ENCODE measurements at regions not wholly inside any gene's neighbourhood (a gene's known extent, or its start where the extent isn't known, plus 50 kb on each side); places are given as distances from the start of the nearest gene placed in this dataset.

- ATAC-seq (ENCODE audit: low read depth) (no peak), DNase-seq (ENCODE audit: low spot score) (no peak)
- H3K4me3 ChIP-seq (ENCODE audit: severe bottlenecking), result no peak overlapping the region
- no peak overlapping the region for H3K27ac ChIP-seq (ENCODE audit: poor library complexity, severe bottlenecking)
- TF ChIP-seq CTCF (IDR thresholded peaks at IDR 0.05; ENCODE audit: poor library complexity, severe bottlenecking), result no peak
- no peaks in the 10 kb centered on the region for H3K9me3 ChIP-seq (ENCODE audit: severe bottlenecking)
- no peaks in the 10 kb centered on the region for H3K27me3 ChIP-seq (ENCODE audit: insufficient read depth, poor library complexity, severe bottlenecking)
- H3K4me1 ChIP-seq (ENCODE audit: insufficient read depth, poor library complexity, severe bottlenecking), result no peaks in the 10 kb centered on the region
- H3K36me3 ChIP-seq (ENCODE audit: low read depth), result no peaks in the 10 kb centered on the region
Observed at GRCh38 chr10:47067949-47068940, 157.0 kb downstream of the PTPN20 start.

GRCh38 chr10:47070541-47070940 lies 159.3 kb downstream of the PTPN20 start:
- H3K27me3 ChIP-seq (ENCODE audit: insufficient read depth, poor library complexity, severe bottlenecking), result peaks cover 4% of the 10 kb centered on the region
- no peak for ATAC-seq (ENCODE audit: low read depth)
- H3K36me3 ChIP-seq (ENCODE audit: low read depth), result no peaks in the 10 kb centered on the region
- DNase-seq (ENCODE audit: low spot score), result no peak
- H3K27ac ChIP-seq (ENCODE audit: poor library complexity, severe bottlenecking), result no peak overlapping the region
- no peaks in the 10 kb centered on the region for H3K4me1 ChIP-seq (ENCODE audit: insufficient read depth, poor library complexity, severe bottlenecking)
- H3K9me3 ChIP-seq (ENCODE audit: severe bottlenecking), result no peaks in the 10 kb centered on the region
- H3K4me3 ChIP-seq (ENCODE audit: severe bottlenecking), result no peak overlapping the region
- no peak for TF ChIP-seq CTCF (IDR thresholded peaks at IDR 0.05; ENCODE audit: poor library complexity, severe bottlenecking)

- no peak for ATAC-seq (ENCODE audit: low read depth)
- H3K4me3 ChIP-seq (ENCODE audit: severe bottlenecking), result no peak overlapping the region
Observed at GRCh38 chr10:47071891-47072290, 160.7 kb downstream of the PTPN20 start.

GRCh38 chr10:47073967-47074366 lies 162.7 kb downstream of the PTPN20 start:
- DNase-seq (ENCODE audit: low spot score) (no peak), ATAC-seq (ENCODE audit: low read depth) (no peak)
- Histone ChIP-seq H3K27me3 (ENCODE audit: insufficient read depth, poor library complexity, severe bottlenecking) (peaks cover 4% of the 10 kb centered on the region), H3K4me1 (ENCODE audit: insufficient read depth, poor library complexity, severe bottlenecking) (no peaks in the 10 kb centered on the region), H3K36me3 (ENCODE audit: low read depth) (no peaks in the 10 kb centered on the region), H3K9me3 (ENCODE audit: severe bottlenecking) (no peaks in the 10 kb centered on the region), H3K27ac (ENCODE audit: poor library complexity, severe bottlenecking) (no peak overlapping the region), H3K4me3 (ENCODE audit: severe bottlenecking) (no peak overlapping the region)
- TF ChIP-seq CTCF (IDR thresholded peaks at IDR 0.05; ENCODE audit: poor library complexity, severe bottlenecking), result no peak

More at GRCh38 chr10:47071891-47072290, 160.7 kb downstream of the PTPN20 start:
- Histone ChIP-seq H3K27ac (ENCODE audit: poor library complexity, severe bottlenecking) (no peak overlapping the region), H3K36me3 (ENCODE audit: low read depth) (no peaks in the 10 kb centered on the region), H3K9me3 (ENCODE audit: severe bottlenecking) (no peaks in the 10 kb centered on the region), H3K4me1 (ENCODE audit: insufficient read depth, poor library complexity, severe bottlenecking) (no peaks in the 10 kb centered on the region), H3K27me3 (ENCODE audit: insufficient read depth, poor library complexity, severe bottlenecking) (peaks cover 4% of the 10 kb centered on the region)
- no peak for DNase-seq (ENCODE audit: low spot score)
- no peak for TF ChIP-seq CTCF (IDR thresholded peaks at IDR 0.05; ENCODE audit: poor library complexity, severe bottlenecking)

- Histone ChIP-seq H3K9me3 (ENCODE audit: severe bottlenecking) (no peaks in the 10 kb centered on the region), H3K36me3 (ENCODE audit: low read depth) (no peaks in the 10 kb centered on the region), H3K27me3 (ENCODE audit: insufficient read depth, poor library complexity, severe bottlenecking) (peaks cover 4% of the 10 kb centered on the region), H3K27ac (ENCODE audit: poor library complexity, severe bottlenecking) (no peak overlapping the region), H3K4me1 (ENCODE audit: insufficient read depth, poor library complexity, severe bottlenecking) (no peaks in the 10 kb centered on the region), H3K4me3 (ENCODE audit: severe bottlenecking) (no peak overlapping the region)
- no peak for TF ChIP-seq CTCF (IDR thresholded peaks at IDR 0.05; ENCODE audit: poor library complexity, severe bottlenecking)
- no peak for DNase-seq (ENCODE audit: low spot score)
- no peak for ATAC-seq (ENCODE audit: low read depth)
Observed at GRCh38 chr10:47076949-47077361, 165.7 kb downstream of the PTPN20 start.

Measured in RWPE2 (cell line).